ENCODE measurements at regions not wholly inside any gene's neighbourhood (a gene's known extent, or its start where the extent isn't known, plus 50 kb on each side); places are given as distances from the start of the nearest gene placed in this dataset.

GRCh38 chr18:33866386-33866785 lies 288.4 kb downstream of the ASXL3 start:
- Histone ChIP-seq H3K9me3 (ENCODE audit: control insufficient read depth, insufficient read depth, low read depth, low read length) (peaks cover 20% of the 10 kb centered on the region), H3K9ac (ENCODE audit: low read length) (no peak overlapping the region), H3K4me1 (ENCODE audit: control insufficient read depth, insufficient read depth, low read length) (no peaks in the 10 kb centered on the region), H3K4me3 (ENCODE audit: low read depth, low read length) (no peak overlapping the region), H3K27ac (ENCODE audit: low read depth, low read length) (no peak overlapping the region), H3K27me3 (ENCODE audit: control insufficient read depth, insufficient read depth, low read length) (no peaks in the 10 kb centered on the region), H3K36me3 (ENCODE audit: control insufficient read depth, insufficient read depth, low read length) (no peaks in the 10 kb centered on the region)

DNA sequence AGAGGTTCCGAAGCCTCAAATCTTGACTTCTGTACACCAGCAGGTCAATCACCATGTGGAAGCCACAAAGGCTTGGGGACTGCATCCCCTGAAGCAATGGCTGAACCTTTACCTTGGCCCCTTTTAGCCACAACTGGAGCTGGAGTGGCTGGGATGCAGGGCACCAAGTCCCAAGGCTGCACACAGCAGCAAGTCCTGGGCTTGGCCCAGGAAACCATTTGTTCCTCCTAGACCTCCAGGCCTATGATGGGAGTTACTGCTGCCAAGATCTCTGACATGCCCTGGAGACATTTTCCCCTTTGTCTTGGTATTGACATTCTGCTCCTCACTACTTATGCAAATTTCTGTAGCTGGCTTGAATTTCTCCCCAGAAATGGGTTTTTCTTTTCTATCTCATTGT lies 285.9 kb downstream of the ASXL3 start:
- no peaks in the 10 kb centered on the region for H3K36me3 ChIP-seq (ENCODE audit: control insufficient read depth, insufficient read depth, low read length)
- H3K4me1 ChIP-seq (ENCODE audit: control insufficient read depth, insufficient read depth, low read length): no peaks in the 10 kb centered on the region
- no peak overlapping the region for H3K27ac ChIP-seq (ENCODE audit: low read depth, low read length)
- H3K4me3 ChIP-seq (ENCODE audit: low read depth, low read length): no peak overlapping the region
- no peak overlapping the region for H3K9ac ChIP-seq (ENCODE audit: low read length)
- peaks cover 20% of the 10 kb centered on the region for H3K9me3 ChIP-seq (ENCODE audit: control insufficient read depth, insufficient read depth, low read depth, low read length)
- H3K27me3 ChIP-seq (ENCODE audit: control insufficient read depth, insufficient read depth, low read length): no peaks in the 10 kb centered on the region

DNA sequence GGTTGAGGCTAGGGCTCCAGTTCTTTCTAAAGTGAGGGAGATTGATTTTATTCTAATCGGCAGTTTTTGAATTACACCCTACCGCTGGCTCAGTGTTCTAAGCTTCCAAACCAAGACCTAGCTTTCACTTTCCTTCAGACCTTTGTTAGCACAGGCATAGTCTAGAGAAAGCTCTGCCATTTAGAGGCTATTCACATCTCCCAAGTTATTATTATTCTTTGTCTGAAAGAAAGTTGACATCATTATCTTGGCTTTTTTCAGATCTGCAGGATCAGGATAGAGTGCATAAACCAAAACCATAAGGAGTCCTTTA lies 276.8 kb downstream of the ASXL3 start:
- Histone ChIP-seq H3K9ac (ENCODE audit: low read length) (no peak overlapping the region), H3K9me3 (ENCODE audit: control insufficient read depth, insufficient read depth, low read depth, low read length) (no peaks in the 10 kb centered on the region), H3K4me3 (ENCODE audit: low read depth, low read length) (no peak overlapping the region), H3K27ac (ENCODE audit: low read depth, low read length) (no peak overlapping the region), H3K4me1 (ENCODE audit: control insufficient read depth, insufficient read depth, low read length) (0 out of 2 replicates have a peak, but pooled peaks cover under 1% of the 10 kb centered on the region), H3K36me3 (ENCODE audit: control insufficient read depth, insufficient read depth, low read length) (no peaks in the 10 kb centered on the region), H3K27me3 (ENCODE audit: control insufficient read depth, insufficient read depth, low read length) (no peaks in the 10 kb centered on the region)

- Histone ChIP-seq H3K9ac (ENCODE audit: low read length) (no peak overlapping the region), H3K4me3 (ENCODE audit: low read depth, low read length) (no peak overlapping the region), H3K9me3 (ENCODE audit: control insufficient read depth, insufficient read depth, low read depth, low read length) (no peaks in the 10 kb centered on the region), H3K4me1 (ENCODE audit: control insufficient read depth, insufficient read depth, low read length) (0 out of 2 replicates have a peak, but pooled peaks cover 3% of the 10 kb centered on the region), H3K36me3 (ENCODE audit: control insufficient read depth, insufficient read depth, low read length) (no peaks in the 10 kb centered on the region), H3K27ac (ENCODE audit: low read depth, low read length) (no peak overlapping the region), H3K27me3 (ENCODE audit: control insufficient read depth, insufficient read depth, low read length) (no peaks in the 10 kb centered on the region)
Observed at GRCh38 chr18:33854086-33854826, 276.2 kb downstream of the ASXL3 start.

GRCh38 chr18:33853187-33853586 lies 275.2 kb downstream of the ASXL3 start:
- H3K27ac ChIP-seq (ENCODE audit: low read depth, low read length): no peak overlapping the region
- H3K4me3 ChIP-seq (ENCODE audit: low read depth, low read length): no peak overlapping the region
- H3K9ac ChIP-seq (ENCODE audit: low read length): no peak overlapping the region
- H3K36me3 ChIP-seq (ENCODE audit: control insufficient read depth, insufficient read depth, low read length): no peaks in the 10 kb centered on the region
- 0 out of 2 replicates have a peak, but pooled peaks cover 3% of the 10 kb centered on the region for H3K4me1 ChIP-seq (ENCODE audit: control insufficient read depth, insufficient read depth, low read length)
- no peaks in the 10 kb centered on the region for H3K9me3 ChIP-seq (ENCODE audit: control insufficient read depth, insufficient read depth, low read depth, low read length)
- H3K27me3 ChIP-seq (ENCODE audit: control insufficient read depth, insufficient read depth, low read length): no peaks in the 10 kb centered on the region

DNA sequence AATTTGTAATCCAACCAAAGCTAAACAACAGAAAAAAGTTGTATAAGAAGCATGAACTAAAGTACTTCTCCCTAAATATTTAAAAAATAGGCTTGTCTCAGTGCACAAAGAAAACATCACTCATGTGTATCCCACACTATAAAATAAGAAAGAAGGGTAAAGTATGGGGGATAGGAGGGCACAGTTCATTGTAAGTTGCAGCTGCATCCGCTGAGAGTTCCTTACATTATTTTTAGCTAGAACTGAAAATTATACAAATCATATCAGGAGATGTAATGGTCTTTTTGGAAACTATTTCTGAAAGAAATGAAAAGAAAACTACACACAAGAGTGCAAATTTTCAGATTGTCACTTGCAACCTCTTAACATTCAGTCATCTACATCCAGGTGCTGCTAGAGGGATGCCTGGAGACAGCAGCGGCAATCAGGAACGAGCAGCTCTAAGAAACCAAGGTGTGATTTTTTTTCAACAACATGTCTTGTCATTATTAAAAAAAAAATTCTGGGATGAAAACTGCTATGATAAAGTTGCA lies 273.6 kb downstream of the ASXL3 start:
- Histone ChIP-seq H3K9ac (ENCODE audit: low read length) (no peak overlapping the region), H3K4me1 (ENCODE audit: control insufficient read depth, insufficient read depth, low read length) (0 out of 2 replicates have a peak, but pooled peaks cover 3% of the 10 kb centered on the region), H3K9me3 (ENCODE audit: control insufficient read depth, insufficient read depth, low read depth, low read length) (no peaks in the 10 kb centered on the region), H3K4me3 (ENCODE audit: low read depth, low read length) (no peak overlapping the region), H3K27me3 (ENCODE audit: control insufficient read depth, insufficient read depth, low read length) (no peaks in the 10 kb centered on the region), H3K27ac (ENCODE audit: low read depth, low read length) (no peak overlapping the region), H3K36me3 (ENCODE audit: control insufficient read depth, insufficient read depth, low read length) (no peaks in the 10 kb centered on the region)

DNA sequence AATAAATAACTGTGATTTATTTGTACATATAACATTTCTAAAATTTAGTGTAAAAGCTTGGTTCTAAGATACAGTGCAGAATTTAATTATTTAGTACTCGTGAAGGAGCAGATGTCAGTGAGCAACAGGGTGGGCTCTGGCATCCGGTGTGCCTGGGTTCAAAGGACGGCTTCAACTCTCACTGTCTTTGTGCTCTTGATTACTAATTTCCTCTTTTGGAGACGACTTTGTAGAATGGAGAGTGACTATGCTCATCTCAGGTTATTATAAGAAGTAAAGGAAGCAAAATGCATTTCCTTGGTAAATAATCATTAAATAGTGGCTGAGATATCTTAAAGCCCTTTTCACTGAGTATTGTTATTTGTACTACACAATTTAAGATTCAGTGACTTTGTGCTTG lies 271.7 kb downstream of the ASXL3 start:
- Histone ChIP-seq H3K9ac (ENCODE audit: low read length) (no peak overlapping the region), H3K36me3 (ENCODE audit: control insufficient read depth, insufficient read depth, low read length) (no peaks in the 10 kb centered on the region), H3K4me3 (ENCODE audit: low read depth, low read length) (no peak overlapping the region), H3K9me3 (ENCODE audit: control insufficient read depth, insufficient read depth, low read depth, low read length) (no peaks in the 10 kb centered on the region), H3K27ac (ENCODE audit: low read depth, low read length) (0 out of 2 replicates have a peak overlapping the region, but pooled peaks have one; percentile 11), H3K27me3 (ENCODE audit: control insufficient read depth, insufficient read depth, low read length) (no peaks in the 10 kb centered on the region), H3K4me1 (ENCODE audit: control insufficient read depth, insufficient read depth, low read length) (0 out of 2 replicates have a peak, but pooled peaks cover 3% of the 10 kb centered on the region)

DNA sequence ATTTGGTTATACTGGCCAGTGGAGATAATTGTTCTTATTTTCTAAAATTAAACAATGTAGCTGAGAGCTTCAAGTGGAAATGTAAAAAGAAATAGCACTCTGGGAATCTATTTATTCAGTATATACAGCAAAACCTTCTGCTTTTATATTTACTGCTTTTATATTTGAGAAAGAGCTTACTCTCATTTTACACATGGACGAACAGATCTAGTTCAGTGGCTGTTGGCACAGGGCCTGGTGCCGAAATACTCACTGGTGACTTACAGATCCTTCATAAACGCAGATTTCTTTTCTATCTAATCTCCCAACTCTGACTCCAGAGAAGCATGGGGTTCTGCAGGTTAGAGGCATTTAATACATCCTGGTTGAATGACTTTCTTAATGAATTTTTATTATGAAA lies 266.2 kb downstream of the ASXL3 start:
- H3K9me3 ChIP-seq (ENCODE audit: control insufficient read depth, insufficient read depth, low read depth, low read length): no peaks in the 10 kb centered on the region
- no peak overlapping the region for H3K9ac ChIP-seq (ENCODE audit: low read length)
- H3K27me3 ChIP-seq (ENCODE audit: control insufficient read depth, insufficient read depth, low read length): no peaks in the 10 kb centered on the region
- H3K4me1 ChIP-seq (ENCODE audit: control insufficient read depth, insufficient read depth, low read length): peaks cover 3% of the 10 kb centered on the region; the same call in 1 of the 2 replicates
- no peaks in the 10 kb centered on the region for H3K36me3 ChIP-seq (ENCODE audit: control insufficient read depth, insufficient read depth, low read length)
- no peak overlapping the region for H3K4me3 ChIP-seq (ENCODE audit: low read depth, low read length)
- no peak overlapping the region for H3K27ac ChIP-seq (ENCODE audit: low read depth, low read length)

DNA sequence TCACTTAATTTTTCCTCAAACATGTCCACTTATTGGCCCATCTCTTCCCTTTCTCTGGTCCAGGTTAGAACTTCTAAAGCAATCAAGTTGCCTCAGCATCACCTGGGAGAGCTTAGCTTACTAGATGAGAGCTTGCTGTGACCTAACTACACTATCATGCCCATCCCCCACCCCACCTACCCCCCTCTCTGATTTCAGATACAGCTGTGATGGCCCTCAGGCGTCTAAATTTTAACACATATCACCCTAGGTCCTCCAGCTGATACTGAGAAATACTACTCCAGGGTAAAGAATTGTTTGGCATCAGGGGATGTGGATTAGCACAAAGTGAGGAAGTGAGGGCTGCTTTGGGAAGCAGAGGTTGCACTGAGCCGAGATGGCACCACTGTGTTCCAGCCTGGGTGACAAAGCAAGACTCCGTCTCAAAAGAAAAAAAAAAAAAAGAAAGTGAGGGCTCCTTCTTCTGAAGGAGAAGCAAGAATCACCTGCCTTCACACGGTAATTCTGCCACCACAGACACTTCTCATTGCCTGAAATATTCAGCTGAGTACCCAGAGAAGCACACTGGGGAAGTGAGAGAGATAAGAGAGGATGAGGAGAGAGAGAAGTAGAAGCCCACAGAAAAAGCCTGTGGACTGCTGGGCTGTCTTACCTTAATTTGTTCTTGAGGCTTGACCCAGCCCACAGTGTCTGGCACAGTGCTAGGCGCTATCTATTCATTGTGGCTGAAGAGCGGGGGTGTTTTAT lies 263.4 kb downstream of the ASXL3 start:
- no peak overlapping the region for H3K27ac ChIP-seq (ENCODE audit: low read depth, low read length)
- H3K4me1 ChIP-seq (ENCODE audit: control insufficient read depth, insufficient read depth, low read length): peaks cover 13% of the 10 kb centered on the region
- H3K27me3 ChIP-seq (ENCODE audit: control insufficient read depth, insufficient read depth, low read length): no peaks in the 10 kb centered on the region
- no peaks in the 10 kb centered on the region for H3K36me3 ChIP-seq (ENCODE audit: control insufficient read depth, insufficient read depth, low read length)
- H3K9me3 ChIP-seq (ENCODE audit: control insufficient read depth, insufficient read depth, low read depth, low read length): no peaks in the 10 kb centered on the region
- H3K4me3 ChIP-seq (ENCODE audit: low read depth, low read length): no peak overlapping the region
- H3K9ac ChIP-seq (ENCODE audit: low read length): no peak overlapping the region

DNA sequence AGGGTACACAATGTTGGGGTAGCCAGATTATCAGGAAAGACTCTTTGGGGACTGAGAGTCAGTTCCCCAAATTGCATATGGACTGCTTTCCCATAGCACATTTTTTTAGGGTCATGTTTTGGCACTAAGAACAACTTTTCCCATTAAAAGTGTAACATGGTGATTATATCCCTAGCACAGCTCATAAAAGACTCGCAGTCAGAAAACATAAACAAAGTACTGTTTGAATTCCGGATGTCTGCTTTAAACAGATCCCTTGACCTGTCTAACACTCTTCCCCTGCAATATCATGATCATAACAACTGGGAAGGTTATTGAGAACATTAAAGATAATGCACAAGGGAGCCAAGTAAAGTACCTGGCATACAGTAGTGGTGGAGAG lies 262.2 kb downstream of the ASXL3 start:
- H3K9me3 ChIP-seq (ENCODE audit: control insufficient read depth, insufficient read depth, low read depth, low read length): no peaks in the 10 kb centered on the region
- H3K36me3 ChIP-seq (ENCODE audit: control insufficient read depth, insufficient read depth, low read length): no peaks in the 10 kb centered on the region
- no peaks in the 10 kb centered on the region for H3K27me3 ChIP-seq (ENCODE audit: control insufficient read depth, insufficient read depth, low read length)
- H3K9ac ChIP-seq (ENCODE audit: low read length): no peak overlapping the region
- H3K27ac ChIP-seq (ENCODE audit: low read depth, low read length): no peak overlapping the region
- peaks cover 16% of the 10 kb centered on the region for H3K4me1 ChIP-seq (ENCODE audit: control insufficient read depth, insufficient read depth, low read length)
- no peak overlapping the region for H3K4me3 ChIP-seq (ENCODE audit: low read depth, low read length)
